ENCODE measurements at regions not wholly inside any gene's neighbourhood (a gene's known extent, or its start where the extent isn't known, plus 50 kb on each side); places are given as distances from the start of the nearest gene placed in this dataset.

DNA sequence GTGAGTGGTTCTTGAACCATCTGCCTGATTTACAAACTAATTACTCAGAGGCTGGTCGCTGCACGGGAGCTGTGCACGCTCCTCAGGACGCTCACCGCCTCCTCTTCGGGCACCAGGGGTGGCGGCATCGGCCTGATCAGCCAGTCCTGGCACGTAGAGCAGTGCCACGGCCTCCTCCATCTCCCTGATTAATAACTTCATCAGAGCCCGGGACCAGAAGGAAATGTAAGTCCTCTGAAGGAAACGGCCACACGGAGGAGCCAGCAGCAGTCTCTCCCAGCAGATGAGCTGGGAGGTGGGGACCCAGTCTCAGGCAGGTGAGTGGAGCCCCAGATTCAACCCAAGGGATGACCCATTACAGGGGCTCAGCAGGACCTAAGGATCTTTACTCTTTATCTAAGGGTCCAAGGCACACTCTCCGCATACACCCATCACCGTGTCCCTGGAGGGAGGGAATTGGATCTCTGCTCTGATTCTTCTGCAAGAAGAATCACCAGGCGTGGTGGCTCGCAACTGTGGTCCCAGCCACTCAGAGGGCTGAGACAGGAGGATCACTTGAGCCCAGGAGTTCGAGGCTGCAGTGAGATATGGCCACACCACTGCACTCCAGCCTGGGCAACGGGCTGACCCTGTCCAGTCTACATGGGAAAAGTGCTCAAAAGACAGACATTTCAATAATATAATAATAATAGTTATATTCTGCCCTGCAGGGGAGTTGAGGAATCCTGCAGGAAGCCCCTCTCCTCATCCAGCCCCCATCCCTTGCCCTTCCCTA, 366.5 kb downstream of the SEC14L1 start:
- POLR2A ChIA-PET, result interaction anchor here (0.6 kb wide), 1 partner anchor 142 kb away, joined by 3 read pairs; no protein-coding TSS in a partner anchor
- TF ChIP-seq, protein P1, sequence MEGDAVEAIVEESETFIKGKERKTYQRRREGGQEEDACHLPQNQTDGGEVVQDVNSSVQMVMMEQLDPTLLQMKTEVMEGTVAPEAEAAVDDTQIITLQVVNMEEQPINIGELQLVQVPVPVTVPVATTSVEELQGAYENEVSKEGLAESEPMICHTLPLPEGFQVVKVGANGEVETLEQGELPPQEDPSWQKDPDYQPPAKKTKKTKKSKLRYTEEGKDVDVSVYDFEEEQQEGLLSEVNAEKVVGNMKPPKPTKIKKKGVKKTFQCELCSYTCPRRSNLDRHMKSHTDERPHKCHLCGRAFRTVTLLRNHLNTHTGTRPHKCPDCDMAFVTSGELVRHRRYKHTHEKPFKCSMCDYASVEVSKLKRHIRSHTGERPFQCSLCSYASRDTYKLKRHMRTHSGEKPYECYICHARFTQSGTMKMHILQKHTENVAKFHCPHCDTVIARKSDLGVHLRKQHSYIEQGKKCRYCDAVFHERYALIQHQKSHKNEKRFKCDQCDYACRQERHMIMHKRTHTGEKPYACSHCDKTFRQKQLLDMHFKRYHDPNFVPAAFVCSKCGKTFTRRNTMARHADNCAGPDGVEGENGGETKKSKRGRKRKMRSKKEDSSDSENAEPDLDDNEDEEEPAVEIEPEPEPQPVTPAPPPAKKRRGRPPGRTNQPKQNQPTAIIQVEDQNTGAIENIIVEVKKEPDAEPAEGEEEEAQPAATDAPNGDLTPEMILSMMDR (IDR thresholded peaks at IDR 0.05; ENCODE audit: insufficient read depth, low read length, missing control alignments), result no peak
- DNase-seq (ENCODE audit: low read depth, low spot score), result no peak
- no peak overlapping the region for H3K4me3 ChIP-seq (ENCODE audit: low read depth, low read length)
- CTCF ChIA-PET, result interaction anchor here (0.8 to 3.2 kb wide), 6 partner anchors 12 to 507 kb away, joined by 3 to 17 read pairs (median 4); no protein-coding TSS in a partner anchor

- ChIA-PET CTCF (interaction anchor here (0.6 to 3.2 kb wide), 6 partner anchors 13 to 522 kb away, joined by 3 to 17 read pairs (median 3); no protein-coding TSS in a partner anchor), POLR2A (interaction anchor here (0.6 kb wide), 1 partner anchor 143 kb away, joined by 3 read pairs; no protein-coding TSS in a partner anchor)
- no peak for DNase-seq (ENCODE audit: low read depth, low spot score)
These were observed 367.4 kb downstream of the SEC14L1 start for GRCh38 chr17:77508047-77508715.

DNA sequence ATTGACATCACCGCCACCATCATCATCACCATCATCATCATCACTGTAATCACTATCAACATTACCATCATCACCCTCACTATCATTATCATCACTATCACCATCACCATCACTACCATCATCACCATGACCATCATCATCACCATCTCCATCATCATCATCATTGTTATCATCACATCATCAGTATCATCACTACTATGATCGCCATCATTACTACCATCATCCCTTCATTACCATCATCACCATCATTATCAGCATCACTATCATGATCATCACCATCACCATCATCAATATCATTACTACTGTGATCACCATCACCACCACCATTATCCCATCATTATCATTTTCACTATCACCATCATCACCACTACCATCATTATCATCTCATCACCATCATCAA, 368.3 kb downstream of the SEC14L1 start:
- H3K4me3 ChIP-seq (ENCODE audit: low read depth, low read length), result no peak overlapping the region
- POLR2A ChIA-PET, result no interaction called here
- CTCF ChIA-PET, result interaction anchor here (1.2 to 3.2 kb wide), 2 partner anchors 184 to 505 kb away, joined by 3 to 17 read pairs; no protein-coding TSS in a partner anchor
- DNase-seq (ENCODE audit: low read depth, low spot score), result no peak
- TF ChIP-seq, protein P1 (IDR thresholded peaks at IDR 0.05; ENCODE audit: insufficient read depth, low read length, missing control alignments), result no peak

More at GRCh38 chr17:77508047-77508715, 367.4 kb downstream of the SEC14L1 start:
- TF ChIP-seq, protein P1 (IDR thresholded peaks at IDR 0.05; ENCODE audit: insufficient read depth, low read length, missing control alignments), result no peak
- no peak overlapping the region for H3K4me3 ChIP-seq (ENCODE audit: low read depth, low read length)

DNA sequence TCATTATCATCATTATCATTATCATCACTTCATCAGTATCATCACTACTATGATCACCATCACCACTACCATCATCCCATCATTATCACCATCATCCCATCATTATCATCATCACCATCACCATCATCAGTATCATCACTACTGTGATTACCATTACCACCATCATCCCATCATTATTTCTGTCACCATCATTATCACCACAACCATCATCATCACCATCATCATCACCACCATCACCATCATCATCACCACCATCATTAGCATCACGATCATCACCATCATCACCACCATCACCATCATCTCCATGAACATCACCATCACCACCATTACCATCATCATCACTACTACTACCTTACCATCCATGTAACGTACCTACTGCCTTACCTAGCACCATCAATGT, 368.8 kb downstream of the SEC14L1 start:
- CTCF ChIA-PET, result no interaction called here
- TF ChIP-seq, protein P1 (IDR thresholded peaks at IDR 0.05; ENCODE audit: insufficient read depth, low read length, missing control alignments), result no peak
- POLR2A ChIA-PET, result interaction anchor here (0.6 kb wide), 1 partner anchor 366 kb away, joined by 3 read pairs; no protein-coding TSS in a partner anchor

GRCh38 chr17:77510133-77510796, 369.5 kb downstream of the SEC14L1 start:
- DNase-seq (ENCODE audit: low read depth, low spot score), result no peak
- H3K4me3 ChIP-seq (ENCODE audit: low read depth, low read length), result no peak overlapping the region
- ChIA-PET POLR2A (interaction anchor here (0.6 kb wide), 1 partner anchor 365 kb away, joined by 3 read pairs; no protein-coding TSS in a partner anchor), CTCF (no interaction called here)
- TF ChIP-seq, protein P1 (IDR thresholded peaks at IDR 0.05; ENCODE audit: insufficient read depth, low read length, missing control alignments), result no peak

More for the DNA sequence above, 368.8 kb downstream of the SEC14L1 start:
- no peak overlapping the region for H3K4me3 ChIP-seq (ENCODE audit: low read depth, low read length)
- DNase-seq (ENCODE audit: low read depth, low spot score), result no peak

All from AG04449 (cell line).